D341Med (cell line): ENCODE measurements at regions not wholly inside any gene's neighbourhood (a gene's known extent, or its start where the extent isn't known, plus 50 kb on each side); places are given as distances from the start of the nearest gene placed in this dataset.

ENCODE experiments used
- DNase-seq: peaks from one replicate; pipeline ENCODE4 v3.0.0; 2012; ENCODE audit warnings: low spot score

DNA sequence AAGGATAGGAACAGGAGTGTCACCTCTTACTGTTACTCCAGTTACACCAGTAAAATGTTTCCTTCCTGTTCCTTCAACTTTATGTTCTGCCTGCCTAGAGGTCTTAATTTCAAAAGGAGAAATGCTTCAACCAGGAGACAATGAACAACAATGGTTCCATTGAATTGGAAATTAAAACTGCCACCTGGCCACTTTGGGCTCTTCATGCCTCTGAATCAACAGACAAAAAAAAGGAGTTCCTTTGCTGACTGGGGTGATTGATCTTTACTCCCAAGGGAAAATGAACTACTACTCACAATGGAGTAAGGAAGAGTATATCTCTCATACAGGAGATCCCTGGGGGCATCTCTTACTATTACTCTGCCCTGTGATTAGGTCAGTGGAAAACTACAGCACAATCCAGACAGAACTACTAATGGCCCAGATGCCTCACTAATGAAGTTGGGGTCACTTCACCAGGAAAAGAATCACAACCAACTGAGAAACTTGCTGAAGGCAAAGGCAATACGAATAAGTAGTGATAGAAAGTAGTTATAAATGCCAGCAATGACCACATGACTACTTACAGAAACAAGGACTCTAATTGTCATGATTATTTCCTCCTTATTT is 76.6 kb upstream of the PRDX6 start:
- no peak for DNase-seq

DNA sequence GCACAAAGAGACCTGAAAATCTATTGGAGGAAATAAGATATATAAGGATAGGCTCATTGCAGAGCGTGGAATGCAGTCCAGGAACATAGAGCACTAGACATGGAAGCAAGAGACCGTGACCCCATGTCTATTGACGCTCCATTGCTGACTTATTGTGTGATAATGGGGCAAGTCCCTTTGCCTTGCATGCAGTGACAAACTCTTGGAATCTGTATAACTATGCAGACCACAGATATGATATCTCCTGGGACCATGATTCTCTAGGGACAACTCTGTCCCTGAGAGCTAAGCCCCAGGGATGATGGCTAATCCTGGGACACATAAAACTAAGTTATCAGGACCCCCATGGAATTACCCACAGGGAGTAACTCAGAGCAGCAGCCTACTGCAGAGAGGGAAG is 73.1 kb upstream of the PRDX6 start:
- DNase-seq, result no peak

DNA sequence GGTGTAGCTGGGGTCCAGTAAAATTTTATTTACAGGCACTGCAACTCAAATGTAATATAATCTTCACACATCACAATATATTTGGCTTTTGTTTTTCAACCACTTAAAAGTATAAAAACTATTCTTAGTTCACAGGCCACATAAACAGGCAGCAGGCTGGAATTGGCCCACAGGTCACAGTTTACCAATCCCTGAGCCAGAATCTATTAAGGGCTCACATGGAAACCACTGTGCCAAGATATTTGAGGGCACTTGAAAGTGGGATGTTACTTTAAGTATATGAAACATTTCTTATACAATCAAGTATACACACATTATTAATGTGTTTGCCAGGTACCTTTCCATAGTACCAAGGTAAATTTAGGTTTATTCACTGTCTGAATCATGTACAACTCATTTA is 71.9 kb upstream of the PRDX6 start:
- DNase-seq, result no peak

DNA sequence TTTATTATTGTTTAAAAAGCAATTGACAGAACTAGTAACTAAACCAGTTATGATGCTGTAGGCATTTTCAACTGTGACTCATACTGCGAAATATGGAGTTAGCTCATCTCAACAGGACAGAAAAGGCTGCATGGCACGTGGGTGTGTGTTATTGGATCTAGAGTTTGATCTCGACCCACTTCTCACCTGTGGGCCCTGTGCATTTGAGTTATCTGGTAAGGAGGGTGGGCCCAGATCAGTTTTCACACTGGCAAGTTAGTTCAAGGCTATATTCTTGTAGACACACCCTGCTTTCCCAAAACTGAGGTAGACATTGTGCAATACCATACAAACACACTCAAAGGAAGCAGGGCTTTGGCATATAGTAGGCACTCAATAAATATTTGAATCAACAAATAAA is 71.3 kb upstream of the PRDX6 start:
- DNase-seq, result no peak

DNA sequence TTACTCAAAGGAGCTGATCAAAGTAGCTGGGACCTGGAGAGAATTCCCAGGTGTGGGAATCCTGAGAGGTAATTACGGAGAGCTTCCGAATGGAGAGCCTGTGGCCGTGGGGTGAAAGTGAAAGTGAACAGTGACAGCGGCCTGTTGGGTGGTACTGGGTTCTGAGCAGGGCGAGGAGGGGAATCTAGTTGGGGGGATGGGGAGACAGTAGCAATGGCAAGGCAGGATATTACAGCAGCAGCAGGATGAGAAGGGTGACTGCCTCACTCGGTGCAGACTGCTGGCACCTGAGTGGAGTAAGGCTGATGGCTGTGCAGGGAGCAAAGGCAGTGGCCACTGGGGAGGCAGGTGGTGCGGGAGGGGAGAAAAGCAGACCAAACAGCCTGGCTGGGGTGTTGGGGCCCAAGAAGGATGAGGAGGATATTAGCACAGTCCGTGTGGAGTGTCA is 70.3 kb upstream of the PRDX6 start:
- no peak for DNase-seq

DNA sequence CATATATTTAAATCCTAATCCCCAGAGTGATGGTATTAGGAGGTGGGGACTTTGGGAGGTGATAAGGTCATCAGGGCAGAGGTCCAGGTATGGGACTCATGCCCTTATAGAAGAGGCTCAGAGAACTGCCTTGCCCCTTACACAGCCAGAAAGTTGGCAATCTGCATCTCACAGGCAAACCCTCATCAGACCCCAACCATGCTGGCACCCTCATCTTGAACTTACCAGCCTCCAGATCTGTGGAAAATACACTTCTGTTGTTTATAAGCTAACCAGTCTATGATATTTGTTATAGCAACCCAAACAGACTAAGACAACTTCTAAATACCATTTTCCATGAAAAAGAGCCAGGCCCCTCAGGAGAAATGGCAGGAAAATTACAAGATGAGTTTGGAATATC is 69.3 kb upstream of the PRDX6 start:
- no peak for DNase-seq

DNA sequence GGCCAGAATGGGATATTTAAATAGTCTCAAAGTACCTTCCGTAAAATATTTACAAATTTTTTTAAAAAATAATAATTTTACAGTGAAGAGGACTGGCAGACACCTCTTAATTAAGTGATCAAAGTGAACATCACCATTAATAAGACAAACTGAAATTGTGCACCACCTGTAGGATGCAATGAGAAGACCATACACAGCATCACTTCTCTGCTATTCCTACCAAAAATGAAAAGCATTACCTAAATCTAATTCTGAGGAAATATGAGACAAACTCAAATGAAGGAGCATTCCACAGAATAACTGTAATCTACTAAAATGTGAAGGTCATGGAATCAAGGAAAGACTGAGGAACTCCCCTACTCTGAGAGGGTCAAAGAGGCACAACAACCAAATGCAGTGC is 68.2 kb upstream of the PRDX6 start:
- DNase-seq, result no peak

DNA sequence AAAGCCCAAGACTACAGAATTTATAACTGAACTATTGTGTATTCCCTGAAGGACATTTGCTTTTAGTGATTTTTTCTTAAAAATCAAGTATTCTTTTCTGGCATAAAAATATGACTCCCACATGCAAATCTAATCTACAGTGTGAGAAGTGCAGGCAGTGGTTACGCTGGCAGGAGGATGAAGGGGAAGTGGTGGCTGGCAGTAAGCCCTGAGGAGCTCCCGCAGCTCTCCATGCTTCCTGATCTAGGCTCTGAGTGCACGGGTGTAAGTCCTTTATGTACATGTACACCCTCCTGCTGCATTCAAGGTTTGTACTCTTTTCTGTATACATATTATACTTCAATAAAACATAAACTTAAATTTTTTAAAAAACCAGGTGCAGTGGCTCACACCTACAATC is 67.5 kb upstream of the PRDX6 start:
- no peak for DNase-seq

DNA sequence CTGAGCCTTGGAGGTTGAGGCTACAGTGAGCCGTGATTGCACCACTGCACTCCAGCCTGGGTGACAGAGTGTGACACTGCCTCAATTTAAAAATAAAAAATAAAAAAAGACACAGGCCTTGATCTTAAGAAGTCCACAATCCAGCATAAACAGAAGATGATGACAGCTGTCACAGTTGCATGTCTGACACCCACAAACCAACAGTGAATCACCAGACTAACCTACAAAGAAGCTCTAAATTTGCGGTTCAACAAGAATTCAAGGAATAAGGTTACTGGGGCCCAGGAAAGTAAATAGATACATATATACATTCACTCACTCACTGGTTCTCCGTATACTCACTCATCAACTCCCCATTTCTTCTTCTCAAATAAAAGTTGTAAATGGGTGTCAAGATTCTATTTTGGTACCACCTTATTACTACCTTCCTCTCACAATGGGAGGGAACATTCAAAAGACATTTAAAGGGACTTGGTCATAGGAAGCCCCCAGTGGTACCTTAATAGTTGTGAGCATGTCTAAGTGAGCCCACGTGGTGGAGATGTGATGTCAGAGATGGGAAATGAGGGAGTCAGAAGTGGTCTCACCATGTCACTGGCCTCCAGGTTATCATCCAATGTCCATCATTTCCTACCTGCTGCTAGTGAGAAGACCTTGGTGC is 66.9 kb upstream of the PRDX6 start:
- DNase-seq, result no peak

DNA sequence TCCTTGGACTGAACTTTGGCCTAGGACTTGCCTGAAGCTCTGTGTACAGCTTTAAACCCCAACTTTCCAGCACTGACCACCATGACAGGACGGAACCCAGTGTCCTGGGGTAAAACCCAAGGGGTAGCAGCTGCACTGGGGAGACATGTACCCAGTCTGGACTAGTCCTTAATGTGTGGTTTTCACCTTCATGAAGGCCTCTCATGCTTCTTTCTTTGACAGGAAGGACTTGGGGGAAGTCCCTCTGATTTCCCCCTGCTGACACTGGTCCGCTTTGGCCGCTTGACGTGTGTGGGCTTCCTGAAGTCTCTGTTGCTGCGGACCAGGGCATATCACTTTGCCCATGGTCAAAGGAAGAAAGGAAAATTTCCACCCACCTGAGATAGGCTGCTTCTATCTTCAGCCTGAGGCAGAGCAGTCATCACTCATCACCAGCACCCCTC is 66.3 kb upstream of the PRDX6 start:
- DNase-seq, result no peak

DNA sequence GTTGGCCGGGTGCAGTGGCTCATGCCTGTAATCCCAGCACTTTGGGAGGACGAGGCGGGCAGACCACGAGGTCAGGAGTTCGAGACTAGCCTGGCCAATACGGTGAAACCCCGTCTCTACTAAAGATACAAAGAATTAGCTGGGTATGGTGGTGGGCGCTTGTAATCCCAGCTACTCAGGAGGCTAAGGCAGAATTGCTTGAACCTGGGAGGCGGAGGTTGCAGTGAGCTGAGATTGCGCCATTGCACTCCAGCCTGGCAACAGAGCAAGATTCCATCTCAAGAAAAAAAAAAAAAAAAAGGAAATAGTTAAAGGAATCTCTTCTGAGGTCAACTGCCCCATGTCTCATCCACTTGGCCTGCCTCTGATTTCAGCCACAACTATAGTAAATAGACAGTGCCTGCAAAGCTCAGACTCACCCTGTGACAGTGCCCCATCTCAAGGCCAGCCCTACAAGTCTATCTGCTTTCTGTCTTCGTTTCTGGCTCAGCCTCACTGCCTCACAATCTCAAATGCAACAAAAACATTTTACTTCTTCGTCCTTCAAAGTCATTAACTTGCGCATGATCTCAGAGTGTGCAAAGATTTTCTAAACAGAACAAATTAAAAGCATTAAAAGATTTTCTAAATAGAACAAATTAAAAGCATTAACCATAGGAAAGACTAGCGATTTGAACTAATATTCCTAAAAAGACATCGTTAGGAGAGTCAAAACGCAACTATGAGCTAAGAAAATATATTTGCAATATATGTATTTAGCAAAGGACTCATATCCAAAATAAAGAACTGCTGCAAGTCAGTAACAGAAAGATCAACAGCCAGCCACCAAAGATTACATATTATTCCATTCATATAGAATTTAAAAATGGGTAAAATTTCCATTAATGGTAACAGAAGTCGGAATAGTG is 65.0 kb upstream of the PRDX6 start:
- DNase-seq, result no peak

DNA sequence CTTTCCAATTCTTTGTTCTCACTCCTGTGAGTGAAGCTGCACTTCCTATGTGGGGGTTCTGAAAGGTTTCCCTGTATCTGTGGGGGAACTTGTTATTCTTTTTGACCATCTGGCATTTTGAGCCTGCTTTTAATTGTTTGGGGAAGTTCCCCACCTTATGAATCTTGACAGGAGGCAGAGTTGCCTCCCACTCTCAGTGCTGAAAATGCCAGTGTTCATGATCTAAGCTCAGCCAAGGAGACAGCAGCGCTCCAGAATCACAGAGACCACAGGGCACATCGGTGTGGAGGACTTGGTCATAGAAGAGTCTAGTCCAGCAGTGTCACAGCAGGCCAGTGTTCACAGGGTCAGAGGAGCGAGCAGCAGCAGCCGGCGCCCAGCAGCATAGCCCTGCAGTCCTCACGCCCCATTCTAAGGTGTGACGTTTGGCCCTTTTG is 63.8 kb upstream of the PRDX6 start:
- no peak for DNase-seq

DNA sequence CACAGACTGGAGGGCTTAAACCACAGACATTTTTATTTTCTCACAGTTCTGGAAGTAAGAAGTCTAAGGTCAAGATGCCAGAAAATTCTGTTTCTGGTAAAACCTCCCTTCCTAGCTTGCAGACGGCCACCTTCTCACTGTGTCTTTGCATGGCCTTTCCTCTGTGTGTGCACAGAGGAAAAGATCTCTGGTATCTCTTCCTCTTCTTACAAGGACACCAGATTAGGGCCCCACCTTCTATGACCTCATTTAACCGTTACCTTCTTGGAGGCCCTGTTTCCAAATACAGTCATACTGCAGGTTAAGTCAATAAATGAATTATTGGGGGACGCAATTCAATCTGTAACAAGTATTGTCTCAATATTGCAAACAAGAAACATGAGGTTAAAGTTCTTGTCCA is 63.0 kb upstream of the PRDX6 start:
- no peak for DNase-seq

DNA sequence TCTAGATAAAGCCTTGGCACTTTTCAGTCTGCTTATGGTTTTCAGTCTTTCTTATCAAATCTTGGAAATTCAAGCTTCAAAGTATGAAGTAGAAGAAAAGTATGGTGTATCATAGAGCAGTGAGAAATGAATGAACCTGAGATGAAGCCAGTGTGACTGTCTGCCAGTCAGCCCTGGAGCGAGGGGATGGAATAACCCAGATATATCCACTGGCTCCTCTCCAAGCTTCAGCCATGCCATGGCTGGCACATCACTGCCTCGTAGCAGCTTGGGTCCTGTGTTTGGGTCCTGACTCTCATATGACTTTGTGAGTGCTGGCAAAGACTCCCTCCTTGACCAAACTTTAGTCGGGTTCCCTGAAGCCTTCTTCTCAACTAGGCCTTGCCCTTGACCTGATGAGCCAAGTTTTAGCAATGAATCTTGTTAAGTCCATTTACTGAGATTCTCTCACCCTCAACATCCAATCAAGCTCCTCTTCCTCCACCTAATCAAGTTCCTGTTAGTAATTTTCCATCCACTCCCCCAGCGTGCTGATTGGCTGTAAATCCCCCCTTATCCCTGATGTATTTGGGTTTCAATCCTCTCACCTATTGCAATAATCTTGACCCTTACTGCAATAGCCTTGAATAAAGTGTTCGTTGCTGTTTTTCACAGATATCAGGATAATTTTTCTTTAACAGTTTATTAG is 62.5 kb upstream of the PRDX6 start:
- no peak for DNase-seq

DNA sequence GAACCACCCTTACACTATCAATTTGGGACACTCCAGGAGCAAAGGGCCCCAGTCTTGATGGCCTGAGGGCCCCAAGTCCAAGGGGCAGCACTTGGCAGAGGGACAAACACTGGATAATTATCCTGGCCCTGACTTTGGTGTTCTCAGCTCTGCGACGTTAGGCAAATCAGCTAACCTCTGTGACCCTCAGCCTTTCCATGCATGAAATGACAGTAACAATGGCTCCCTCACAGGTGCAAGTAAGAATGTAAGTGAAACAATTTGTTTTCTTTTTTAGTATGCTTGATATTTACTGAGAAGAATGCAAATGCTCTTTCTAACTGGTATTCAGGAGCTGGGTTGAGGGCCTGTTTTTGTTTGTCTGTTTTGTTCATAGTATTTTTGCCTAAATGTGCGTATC is 61.6 kb upstream of the PRDX6 start:
- no peak for DNase-seq

DNA sequence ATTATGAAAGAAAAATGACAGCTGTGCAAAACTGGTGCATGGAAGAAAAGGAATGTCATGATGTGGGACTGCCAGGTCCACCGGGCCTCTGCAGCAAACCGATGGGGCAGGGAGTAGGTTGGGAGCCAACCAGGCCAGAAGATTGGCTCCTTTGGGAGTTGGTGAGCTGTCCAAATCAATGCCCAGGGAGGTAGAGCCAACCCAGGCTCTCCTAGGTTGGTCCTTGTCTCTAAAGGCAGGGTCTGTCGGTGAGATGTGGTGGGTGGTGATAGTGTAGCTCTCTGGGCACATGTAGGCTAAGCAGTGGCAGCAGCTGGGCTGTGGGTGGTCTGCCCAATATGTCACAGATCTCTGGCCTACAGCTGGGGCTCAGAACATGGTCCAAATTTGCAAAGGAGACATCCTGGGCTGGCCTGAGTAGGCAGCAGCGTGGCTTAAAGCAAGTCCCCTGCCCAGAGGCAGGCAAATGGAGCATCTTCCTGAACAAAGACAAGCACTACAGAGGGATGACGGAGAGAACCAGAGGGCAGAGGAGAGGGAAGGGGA is 61.2 kb upstream of the PRDX6 start:
- no peak for DNase-seq

DNA sequence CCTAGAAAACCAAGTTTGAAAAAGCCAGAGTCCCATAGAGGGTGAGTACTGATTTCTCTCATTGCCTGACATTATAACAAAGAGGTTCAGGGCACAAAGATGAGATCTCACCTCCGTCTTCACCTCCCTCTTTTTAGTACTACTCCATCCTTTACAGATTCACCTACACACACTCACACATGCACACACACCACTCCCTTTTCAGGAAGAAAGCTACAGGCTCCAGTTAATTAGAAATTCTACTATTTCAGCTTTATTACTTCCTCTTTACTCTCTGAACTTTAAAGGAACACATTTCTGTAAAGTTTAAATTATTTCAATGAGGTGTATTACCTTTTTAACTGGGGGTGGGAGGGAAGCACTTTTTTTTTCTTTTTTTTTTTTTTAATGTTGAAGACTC is 59.6 kb upstream of the PRDX6 start:
- DNase-seq, result no peak

DNA sequence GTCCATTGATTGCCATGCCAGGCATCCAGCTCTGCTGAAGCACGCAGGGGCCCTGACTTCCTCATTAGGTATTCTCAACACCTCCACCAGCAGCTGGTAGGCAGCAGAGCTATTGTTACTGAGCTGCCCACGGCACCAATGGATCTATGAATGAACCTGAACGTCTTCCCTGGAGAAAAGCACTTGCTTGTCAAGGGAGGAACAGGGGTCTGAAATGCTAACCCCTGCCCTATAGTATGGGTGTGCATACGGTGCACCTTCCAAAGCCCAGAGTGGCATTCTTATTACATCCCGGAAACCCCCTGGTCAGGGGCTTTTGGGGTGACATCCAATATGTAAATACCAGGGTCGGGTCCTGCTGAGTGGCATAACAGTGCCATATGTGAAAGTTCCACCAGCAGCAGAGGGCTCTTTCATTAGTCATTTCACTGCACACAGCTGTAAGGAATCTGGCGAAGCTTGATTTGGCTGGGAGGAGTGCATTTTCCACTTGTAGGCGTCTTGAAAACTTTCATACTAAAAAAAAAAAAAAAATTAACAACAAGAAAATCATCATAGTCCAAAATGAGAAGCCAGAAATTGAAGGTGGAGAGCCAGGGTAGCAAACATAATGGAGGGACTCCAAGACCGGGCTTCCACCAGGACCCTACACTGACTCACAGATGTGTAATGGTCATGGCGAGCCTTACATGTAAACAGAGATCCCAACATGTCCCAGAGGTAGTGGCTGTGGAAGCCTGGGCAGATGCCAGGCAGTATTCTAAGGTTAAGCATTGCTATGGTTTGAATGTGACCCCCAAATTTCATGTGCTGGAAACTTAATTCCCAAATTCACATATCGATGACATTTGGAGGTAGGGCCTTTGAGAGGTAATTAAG is 58.8 kb upstream of the PRDX6 start:
- no peak for DNase-seq

DNA sequence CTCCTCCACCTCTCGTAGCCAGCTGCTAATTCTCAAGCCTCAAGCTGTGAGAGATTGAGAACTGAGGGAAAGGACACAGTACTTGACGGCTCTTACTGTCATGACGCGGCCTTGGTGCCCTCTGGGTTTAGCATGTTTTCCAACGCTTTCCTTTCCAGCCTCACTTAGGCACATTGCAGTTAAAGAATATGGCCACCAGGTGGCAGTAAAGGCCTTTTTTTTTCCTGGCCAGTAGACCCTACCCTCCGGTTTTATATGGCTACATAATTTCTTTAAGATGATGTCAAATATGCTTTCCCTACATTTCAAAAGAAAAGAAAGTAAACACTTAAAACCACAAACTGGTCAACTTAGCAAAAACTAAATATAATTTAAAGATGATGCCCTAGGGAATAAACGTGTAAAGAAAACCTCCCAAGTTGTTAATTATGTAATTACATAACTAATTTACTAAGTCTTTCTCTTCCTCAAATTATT is 56.8 kb upstream of the PRDX6 start:
- peak; percentile 74 for DNase-seq

DNA sequence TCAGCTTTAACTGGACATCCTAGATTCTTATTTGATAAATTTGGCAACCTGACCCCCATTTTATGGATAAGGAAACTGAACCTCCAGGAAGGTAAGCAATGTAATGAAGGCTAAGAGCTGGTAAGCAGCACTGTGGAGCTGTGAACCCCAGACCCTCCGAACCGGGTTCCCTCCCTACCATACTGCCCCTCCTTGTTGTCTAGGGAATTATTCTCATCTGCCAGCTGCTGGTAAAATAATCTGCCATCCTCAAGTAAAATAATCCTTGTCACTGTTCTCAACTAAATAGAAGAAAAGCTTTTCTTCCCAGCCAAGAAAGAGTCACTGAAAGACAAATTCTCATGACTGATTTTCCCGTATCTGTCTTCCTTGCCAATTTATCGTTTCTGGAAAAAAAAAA is 55.8 kb upstream of the PRDX6 start:
- DNase-seq, result peak; percentile 53

DNA sequence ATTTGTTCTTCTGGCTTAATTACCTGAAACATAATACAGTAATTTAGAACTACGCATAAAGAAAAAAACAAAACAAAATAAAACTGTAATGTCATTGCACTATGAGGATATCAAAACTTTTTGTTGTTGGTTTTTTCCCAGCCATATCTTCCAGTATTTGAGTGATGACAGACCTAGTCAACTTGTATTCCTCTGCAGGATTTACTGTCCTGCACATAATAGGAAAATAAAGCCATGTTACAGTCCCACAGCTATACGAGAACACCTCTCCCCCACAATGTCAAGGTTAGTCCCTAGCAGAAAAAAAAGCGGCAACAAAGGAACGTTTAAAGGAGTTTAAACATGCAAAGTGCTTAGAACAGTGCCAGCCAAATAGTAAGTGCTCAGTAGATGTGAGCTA is 55.3 kb upstream of the PRDX6 start:
- no peak for DNase-seq
